DOHH2 (cell line): ENCODE measurements at regions not wholly inside any gene's neighbourhood (a gene's known extent, or its start where the extent isn't known, plus 50 kb on each side); places are given as distances from the start of the nearest gene placed in this dataset.

ENCODE experiments used
- CTCF ChIP-seq: fragments of 200-600 bp; sonication (generic); IDR thresholded peaks from one replicate; pipeline ENCODE4 v1.5.1; 2014; ENCODE audit warnings: antibody characterized with exemption, mild to moderate bottlenecking, low read depth, low read length; ENCODE audit not compliant: poor library complexity, severe bottlenecking
- EZH2phosphoT487 ChIP-seq: fragments of 200-600 bp; sonication (generic); IDR thresholded peaks from 2 replicates; pipeline ENCODE4 v1.6.1; 2017; ENCODE audit warnings: borderline replicate concordance, mild to moderate bottlenecking, antibody characterized with exemption, low read length, moderate library complexity, mixed read lengths

DNA sequence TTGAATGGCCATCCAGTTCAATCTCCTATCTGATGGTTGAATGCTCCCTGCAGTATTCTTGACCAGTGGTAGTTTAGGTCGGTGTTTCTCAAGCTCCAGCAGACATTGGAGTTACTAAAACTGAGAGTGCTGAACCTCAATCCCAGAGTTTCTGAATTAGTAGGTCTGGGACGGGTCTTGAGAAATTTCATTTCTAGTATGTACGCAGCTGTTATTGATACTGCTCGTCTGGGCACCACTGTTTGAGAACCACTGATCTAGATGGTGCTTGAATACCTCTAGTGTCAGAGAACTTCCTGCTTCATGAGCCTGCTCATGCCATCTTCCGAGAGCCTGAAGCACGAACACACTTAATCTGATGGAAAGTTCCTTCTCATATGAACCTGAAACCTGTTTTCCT lies 99.4 kb upstream of the CREB5 start:
- TF ChIP-seq CTCF (no peak), EZH2phosphoT487 (no peak)
